CD4-positive, alpha-beta memory T cell (primary cell): ENCODE measurements at regions not wholly inside any gene's neighbourhood (a gene's known extent, or its start where the extent isn't known, plus 50 kb on each side); places are given as distances from the start of the nearest gene placed in this dataset.

Experiments
- CTCF ChIA-PET: fragments of 350-600 bp; sonication (Branson Sonifier 250); formaldehyde crosslinking; loops from one replicate; lab custom pipeline; 2021; ENCODE audit warnings: inconsistent platforms; ENCODE audit not compliant: partially characterized antibody; lab: Charles Lee
- POLR2A ChIA-PET: fragments of 350-600 bp; sonication (Branson Sonifier 250); formaldehyde crosslinking; loops from one replicate; lab custom pipeline; 2021; ENCODE audit not compliant: partially characterized antibody; lab: Charles Lee
- DNase-seq, 5 donors: peaks; one replicate each; pipeline versions ENCODE4 v3.0.0 to v3.0.0-alpha.2; 2020 to 2022; ENCODE audit warnings: mixed read lengths in 1 of 5
- H3K27ac ChIP-seq: one replicate; pipeline ENCODE4 v1.7.0; 2013; ENCODE audit warnings: low read depth, low read length
- H3K27me3 ChIP-seq: 2 replicates; pipeline ENCODE4 v1.7.0; 2013; ENCODE audit warnings: mild to moderate bottlenecking, low read length, moderate library complexity; ENCODE audit not compliant: insufficient read depth
- H3K36me3 ChIP-seq: 2 replicates; pipeline ENCODE4 v1.7.0; 2013; ENCODE audit warnings: mild to moderate bottlenecking, low read length, moderate library complexity; ENCODE audit not compliant: insufficient read depth
- H3K4me1 ChIP-seq: 2 replicates; pipeline ENCODE4 v1.7.0; 2013; ENCODE audit warnings: mild to moderate bottlenecking, low read length, moderate library complexity; ENCODE audit not compliant: insufficient read depth
- H3K4me3 ChIP-seq, 2 donors: one replicate each; pipeline ENCODE4 v1.7.0; 2013; ENCODE audit warnings: low read length in 2 of 2, mild to moderate bottlenecking in 1 of 2
- H3K9me3 ChIP-seq, 2 donors: one replicate each; pipeline ENCODE4 v1.7.0; 2013; ENCODE audit warnings: low read length in 2 of 2, control low read depth in 1 of 2; ENCODE audit not compliant: control insufficient read depth in 1 of 2
- H3K27ac Mint-ChIP-seq, 7 donors: one replicate each; pipeline ENCODE4 v1.8.0; 2020 to 2021; ENCODE audit warnings: mixed read lengths in 7 of 7, mild to moderate bottlenecking in 6 of 7, inconsistent platforms in 3 of 7, moderate library complexity in 3 of 7
- H3K27me3 Mint-ChIP-seq, 2 donors: one replicate each; pipeline ENCODE4 v1.8.0; 2020 to 2021; ENCODE audit warnings: mixed read lengths in 2 of 2
- H3K36me3 Mint-ChIP-seq, 2 donors: one replicate each; pipeline ENCODE4 v1.8.0; 2020 to 2021; ENCODE audit warnings: mixed read lengths in 2 of 2, inconsistent platforms in 1 of 2, mild to moderate bottlenecking in 1 of 2
- H3K4me1 Mint-ChIP-seq, 4 donors: one replicate each; pipeline ENCODE4 v1.8.0; 2020 to 2021; ENCODE audit warnings: mixed read lengths in 4 of 4, mild to moderate bottlenecking in 1 of 4
- H3K4me3 Mint-ChIP-seq, 8 donors: one replicate each; pipeline ENCODE4 v1.8.0; 2020 to 2021; ENCODE audit warnings: mixed read lengths in 8 of 8, mild to moderate bottlenecking in 7 of 8, moderate library complexity in 6 of 8, inconsistent platforms in 3 of 8
- H3K9me3 Mint-ChIP-seq, 8 donors: one replicate each; pipeline ENCODE4 v1.8.0; 2020 to 2021; ENCODE audit warnings: mixed read lengths in 8 of 8, mild to moderate bottlenecking in 5 of 8, inconsistent platforms in 3 of 8, moderate library complexity in 1 of 8
- intact Hi-C: fragments of 100-400 bp; cut with micrococcal nuclease; formaldehyde crosslinking; loops from one replicate; pipeline ENCODE4 v1.15.1; 2023

DNA sequence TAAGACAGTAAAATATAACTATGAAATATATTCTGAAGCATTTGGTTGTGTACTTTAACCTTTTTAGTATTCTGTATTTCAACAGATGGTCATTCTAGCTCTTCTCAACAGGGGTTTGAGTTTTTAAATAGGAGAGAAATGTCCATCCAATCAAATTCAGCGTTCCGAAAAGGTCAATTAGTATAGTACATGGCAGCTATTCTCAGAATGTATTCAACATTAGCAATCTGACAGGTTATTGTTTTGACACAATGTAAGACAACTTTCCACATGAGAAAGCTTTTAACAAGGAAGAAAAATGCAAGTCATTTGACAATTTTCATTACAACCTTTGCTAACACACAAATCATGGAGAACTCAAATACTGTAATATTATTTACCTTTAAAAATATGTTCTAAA, 996.3 kb upstream of the CDH10 start:
- Mint-ChIP-seq H3K4me3 (no peak overlapping the region), H3K4me1 (no peaks in the 10 kb centered on the region), H3K9me3 (peaks cover 2 to 24% (median 6%) of the 10 kb centered on the region in 8 donors), H3K36me3 (no peaks in the 10 kb centered on the region), H3K27ac (no peak overlapping the region), H3K27me3 (no peaks in the 10 kb centered on the region)
- H3K4me1 ChIP-seq, result no peaks in the 10 kb centered on the region
- intact Hi-C loops, result no loop called here
- ChIA-PET CTCF (no interaction called here), POLR2A (no interaction called here)
- no peaks in the 10 kb centered on the region for H3K27me3 ChIP-seq
- H3K36me3 ChIP-seq, result no peaks in the 10 kb centered on the region
- no peak overlapping the region for H3K4me3 ChIP-seq
- H3K9me3 ChIP-seq, result no peaks in the 10 kb centered on the region
- no peak overlapping the region for H3K27ac ChIP-seq
- DNase-seq, result no peak

GRCh38 chr5:25619273-25619672, 974.5 kb upstream of the CDH10 start:
- Mint-ChIP-seq H3K9me3 (peaks cover 0 to 12% (median 4%) of the 10 kb centered on the region in 8 donors), H3K4me3 (no peak overlapping the region), H3K27me3 (no peaks in the 10 kb centered on the region), H3K36me3 (no peaks in the 10 kb centered on the region), H3K4me1 (no peaks in the 10 kb centered on the region), H3K27ac (no peak overlapping the region)
- Histone ChIP-seq H3K27ac (no peak overlapping the region), H3K9me3 (no peaks in the 10 kb centered on the region), H3K4me3 (no peak overlapping the region), H3K36me3 (no peaks in the 10 kb centered on the region), H3K4me1 (no peaks in the 10 kb centered on the region), H3K27me3 (no peaks in the 10 kb centered on the region)
- POLR2A ChIA-PET, result no interaction called here
- DNase-seq, result no peak
- intact Hi-C loops, result no loop called here
- CTCF ChIA-PET, result no interaction called here

DNA sequence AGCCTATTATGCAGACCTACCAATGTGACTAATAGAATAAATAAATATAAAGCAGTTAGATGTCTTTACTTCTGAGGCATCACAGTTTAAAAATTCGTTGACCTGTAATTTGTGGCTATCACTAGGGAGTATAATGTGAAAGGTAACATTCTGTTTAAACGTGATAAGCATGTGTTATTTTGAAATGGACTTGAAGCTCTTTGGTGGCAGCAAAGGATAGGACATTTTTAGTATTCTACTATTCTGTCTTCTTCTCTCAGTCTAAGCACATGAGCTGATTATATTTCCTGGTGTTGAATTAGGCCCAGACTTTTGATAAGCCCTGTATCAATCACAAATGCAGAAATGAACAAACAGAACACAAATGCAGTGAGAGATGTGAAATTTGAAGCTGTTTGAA, 974.0 kb upstream of the CDH10 start:
- Mint-ChIP-seq H3K27me3 (no peaks in the 10 kb centered on the region), H3K27ac (no peak overlapping the region), H3K4me1 (no peaks in the 10 kb centered on the region), H3K36me3 (no peaks in the 10 kb centered on the region), H3K9me3 (peaks cover 0 to 8% (median 4%) of the 10 kb centered on the region in 8 donors), H3K4me3 (no peak overlapping the region)
- no peaks in the 10 kb centered on the region for H3K36me3 ChIP-seq
- H3K4me1 ChIP-seq, result no peaks in the 10 kb centered on the region
- intact Hi-C loops, result no loop called here
- no peak overlapping the region for H3K27ac ChIP-seq
- ChIA-PET POLR2A (no interaction called here), CTCF (no interaction called here)
- H3K4me3 ChIP-seq, result no peak overlapping the region
- no peak for DNase-seq
- no peaks in the 10 kb centered on the region for H3K27me3 ChIP-seq
- no peaks in the 10 kb centered on the region for H3K9me3 ChIP-seq

GRCh38 chr5:25614466-25614865, 969.7 kb upstream of the CDH10 start:
- POLR2A ChIA-PET, result no interaction called here
- H3K4me1 ChIP-seq, result no peaks in the 10 kb centered on the region
- H3K9me3 Mint-ChIP-seq, result peaks cover 0 to 13% (median 9%) of the 10 kb centered on the region in 8 donors
- H3K27ac ChIP-seq, result no peak overlapping the region
- no peak overlapping the region for H3K27ac Mint-ChIP-seq
- no peak overlapping the region for H3K4me3 Mint-ChIP-seq
- H3K4me3 ChIP-seq, result no peak overlapping the region
- no peaks in the 10 kb centered on the region for H3K36me3 ChIP-seq
- H3K9me3 ChIP-seq, result no peaks in the 10 kb centered on the region
- no peak for DNase-seq
- H3K27me3 ChIP-seq, result no peaks in the 10 kb centered on the region
- intact Hi-C loops, result no loop called here
- H3K36me3 Mint-ChIP-seq, result no peaks in the 10 kb centered on the region
- no peaks in the 10 kb centered on the region for H3K4me1 Mint-ChIP-seq
- H3K27me3 Mint-ChIP-seq, result no peaks in the 10 kb centered on the region
- CTCF ChIA-PET, result no interaction called here

DNA sequence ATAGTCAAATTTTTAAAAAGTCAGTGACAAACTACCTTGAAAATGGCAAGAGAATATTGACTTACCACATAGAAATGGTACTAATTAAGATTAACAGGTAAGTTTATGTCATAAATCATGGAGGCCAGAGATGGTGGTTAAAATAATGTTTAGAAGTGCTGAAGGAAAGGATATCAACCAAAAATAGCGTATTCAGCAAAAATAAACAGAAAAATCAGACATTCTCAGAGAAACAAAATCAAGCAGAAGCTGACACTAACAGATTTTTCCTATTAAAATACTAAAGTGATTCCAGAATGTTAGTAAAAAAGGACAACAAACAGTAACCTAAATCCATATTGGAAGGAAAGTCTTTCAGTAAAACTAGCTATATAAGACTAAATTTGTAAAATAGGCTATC, 959.9 kb upstream of the CDH10 start:
- CTCF ChIA-PET, result no interaction called here
- DNase-seq, result no peak
- no peaks in the 10 kb centered on the region for H3K27me3 Mint-ChIP-seq
- H3K27ac ChIP-seq, result no peak overlapping the region
- no peak overlapping the region for H3K27ac Mint-ChIP-seq
- H3K4me3 Mint-ChIP-seq, result no peak overlapping the region
- H3K27me3 ChIP-seq, result no peaks in the 10 kb centered on the region
- H3K4me1 ChIP-seq, result no peaks in the 10 kb centered on the region
- H3K4me3 ChIP-seq, result no peak overlapping the region
- peaks cover 2 to 15% (median 7%) of the 10 kb centered on the region in 8 donors for H3K9me3 Mint-ChIP-seq
- H3K4me1 Mint-ChIP-seq, result no peaks in the 10 kb centered on the region
- intact Hi-C loops, result no loop called here
- POLR2A ChIA-PET, result no interaction called here
- H3K36me3 Mint-ChIP-seq, result no peaks in the 10 kb centered on the region
- H3K36me3 ChIP-seq, result no peaks in the 10 kb centered on the region
- H3K9me3 ChIP-seq, result no peaks in the 10 kb centered on the region

GRCh38 chr5:25579111-25579510, 934.3 kb upstream of the CDH10 start:
- POLR2A ChIA-PET, result no interaction called here
- Histone ChIP-seq H3K9me3 (peaks cover 0 to 5% of the 10 kb centered on the region in 2 donors), H3K27me3 (no peaks in the 10 kb centered on the region), H3K4me3 (no peak overlapping the region), H3K36me3 (no peaks in the 10 kb centered on the region), H3K27ac (no peak overlapping the region), H3K4me1 (no peaks in the 10 kb centered on the region)
- CTCF ChIA-PET, result no interaction called here
- Mint-ChIP-seq H3K27me3 (no peaks in the 10 kb centered on the region), H3K36me3 (no peaks in the 10 kb centered on the region), H3K27ac (no peak overlapping the region), H3K4me3 (no peak overlapping the region), H3K4me1 (no peaks in the 10 kb centered on the region), H3K9me3 (peaks cover 0 to 7% (median 2%) of the 10 kb centered on the region in 8 donors)
- no peak for DNase-seq
- intact Hi-C loops, result no loop called here

- H3K4me1 Mint-ChIP-seq, result peaks cover 2 to 7% (median 4%) of the 10 kb centered on the region in 4 donors
- H3K27me3 ChIP-seq, result no peaks in the 10 kb centered on the region
- no peaks in the 10 kb centered on the region for H3K36me3 ChIP-seq
- H3K4me1 ChIP-seq, result no peaks in the 10 kb centered on the region
- intact Hi-C loops, result no loop called here
- H3K4me3 Mint-ChIP-seq, result no peak overlapping the region
- POLR2A ChIA-PET, result no interaction called here
- no peaks in the 10 kb centered on the region for H3K9me3 ChIP-seq
- H3K4me3 ChIP-seq, result no peak overlapping the region
- peaks cover 0 to 11% (median 3%) of the 10 kb centered on the region in 8 donors for H3K9me3 Mint-ChIP-seq
- no peak overlapping the region for H3K27ac ChIP-seq
- CTCF ChIA-PET, result no interaction called here
- DNase-seq, result no peak
- H3K27ac Mint-ChIP-seq, result no peak overlapping the region
- peaks cover 0 to 2% of the 10 kb centered on the region in 2 donors for H3K36me3 Mint-ChIP-seq
- no peaks in the 10 kb centered on the region for H3K27me3 Mint-ChIP-seq
These were observed 928.9 kb upstream of the CDH10 start for GRCh38 chr5:25573691-25574090.

DNA sequence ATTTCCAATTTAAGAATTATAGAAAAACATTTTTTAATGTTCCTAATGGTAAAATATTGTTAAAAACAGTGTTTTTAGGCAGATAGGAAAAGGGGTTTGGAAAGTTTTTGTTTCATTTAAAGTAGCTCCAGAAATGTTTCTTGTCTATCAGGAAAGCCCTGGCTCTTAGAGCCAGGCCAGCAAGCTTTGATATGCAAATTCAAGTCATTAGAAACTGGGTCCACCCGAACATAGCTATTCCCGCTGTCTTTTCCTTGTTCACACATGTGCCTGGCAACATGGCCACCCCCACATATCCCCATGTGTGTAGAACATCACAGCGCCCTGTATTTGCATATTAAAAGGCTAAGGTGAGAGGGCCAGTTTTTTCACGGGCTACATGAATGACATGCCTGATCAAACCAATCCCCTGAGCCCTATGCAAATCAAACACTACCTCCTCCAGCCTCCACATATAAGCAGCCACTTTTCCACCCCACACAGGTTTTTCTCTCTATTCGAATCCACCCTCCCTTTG, 925.3 kb upstream of the CDH10 start:
- peaks cover 2 to 7% (median 4%) of the 10 kb centered on the region in 4 donors for H3K4me1 Mint-ChIP-seq
- no peaks in the 10 kb centered on the region for H3K9me3 ChIP-seq
- H3K27me3 ChIP-seq, result no peaks in the 10 kb centered on the region
- POLR2A ChIA-PET, result no interaction called here
- no peaks in the 10 kb centered on the region for H3K36me3 ChIP-seq
- H3K9me3 Mint-ChIP-seq, result peaks cover 0 to 13% (median 5%) of the 10 kb centered on the region in 8 donors
- no peak for DNase-seq
- peaks cover 0 to 2% of the 10 kb centered on the region in 2 donors for H3K36me3 Mint-ChIP-seq
- H3K4me3 ChIP-seq, result no peak overlapping the region
- no peak overlapping the region for H3K27ac ChIP-seq
- no peaks in the 10 kb centered on the region for H3K27me3 Mint-ChIP-seq
- H3K4me3 Mint-ChIP-seq, result no peak overlapping the region
- intact Hi-C loops, result no loop called here
- peak overlapping the region in 1 of 7 donors; percentile 30 for H3K27ac Mint-ChIP-seq
- CTCF ChIA-PET, result no interaction called here
- H3K4me1 ChIP-seq, result no peaks in the 10 kb centered on the region
